OCI-LY7 (cell line): ENCODE measurements at regions not wholly inside any gene's neighbourhood (a gene's known extent, or its start where the extent isn't known, plus 50 kb on each side); places are given as distances from the start of the nearest gene placed in this dataset.

ENCODE experiments used
- BruUV-seq: library from RNA; stranded (reverse); fragments of 400-500 nt; replicated peaks from 2 replicates; lab custom pipeline; 2021; lab: Mats Ljungman, UMichigan
- CTCF ChIA-PET: fragments of 300-600 bp; sonication (Branson Sonifier 250); formaldehyde crosslinking; loops from one replicate; lab custom pipeline; 2022; ENCODE audit warnings: antibody characterized with exemption; ENCODE audit not compliant: unreplicated experiment; lab: Charles Lee
- POLR2A ChIA-PET: fragments of 300-600 bp; sonication (Branson Sonifier 250); formaldehyde crosslinking; loops from one replicate; lab custom pipeline; 2022; ENCODE audit warnings: antibody characterized with exemption; lab: Charles Lee
- DNase-seq: peaks from one replicate; pipeline ENCODE4 v3.0.0-alpha.2; 2015; ENCODE audit warnings: low spot score
- H2AFZ ChIP-seq: fragments of 200-600 bp; sonication (generic), shearing (Covaris generic); 2 replicates; pipeline ENCODE4 v1.6.1; 2014; ENCODE audit warnings: mild to moderate bottlenecking, antibody characterized with exemption, low read length, moderate library complexity
- H3K27ac ChIP-seq: fragments of 200-600 bp; sonication (generic); 2 replicates; pipeline ENCODE4 v1.5.1; 2014; ENCODE audit warnings: mixed run types, low read depth, mild to moderate bottlenecking, moderate library complexity, low read length, inconsistent platforms; ENCODE audit not compliant: poor library complexity, severe bottlenecking
- H3K36me3 ChIP-seq: fragments of 200-600 bp; sonication (generic); 2 replicates; pipeline ENCODE4 v1.6.1; 2014; ENCODE audit warnings: mild to moderate bottlenecking, antibody characterized with exemption, low read length, moderate library complexity, mixed read lengths; ENCODE audit not compliant: insufficient read depth
- H3K4me1 ChIP-seq: fragments of 200-600 bp; sonication (generic); 2 replicates; pipeline ENCODE4 v1.5.1; 2014; ENCODE audit warnings: mild to moderate bottlenecking, low read length; ENCODE audit not compliant: insufficient read depth, poor library complexity, severe bottlenecking
- H3K4me2 ChIP-seq: fragments of 200-600 bp; sonication (generic); 2 replicates; pipeline ENCODE4 v1.6.1; 2014; ENCODE audit warnings: mild to moderate bottlenecking, low read length
- H3K4me3 ChIP-seq: fragments of 200-600 bp; sonication (generic); 2 replicates; pipeline ENCODE4 v1.5.1; 2014; ENCODE audit warnings: mild to moderate bottlenecking, low read depth, low read length; ENCODE audit not compliant: poor library complexity, severe bottlenecking
- H3K79me2 ChIP-seq: fragments of 200-600 bp; sonication (generic); 2 replicates; pipeline ENCODE4 v1.6.1; 2016; ENCODE audit warnings: low read depth, mild to moderate bottlenecking, low read length, moderate library complexity, mixed read lengths; ENCODE audit not compliant: insufficient read depth
- H3K9me2 ChIP-seq: fragments of 200-600 bp; sonication (generic); 2 replicates; pipeline ENCODE4 v1.6.1; 2016; ENCODE audit warnings: mild to moderate bottlenecking, low read length, mixed read lengths; ENCODE audit not compliant: insufficient read depth
- H3K9me3 ChIP-seq: fragments of 200-600 bp; sonication (generic); 2 replicates; pipeline ENCODE4 v1.6.1; 2014; ENCODE audit warnings: mild to moderate bottlenecking, mixed run types, low read length, mixed read lengths
- H4K20me1 ChIP-seq: fragments of 200-600 bp; sonication (generic); 2 replicates; pipeline ENCODE4 v1.6.1; 2014; ENCODE audit warnings: mild to moderate bottlenecking, antibody characterized with exemption, low read length, moderate library complexity, mixed read lengths; ENCODE audit not compliant: insufficient read depth
- CTCF ChIP-seq: fragments of 200-600 bp; sonication (generic); conservative IDR thresholded peaks from 2 replicates; pipeline ENCODE4 v1.5.1; 2014; ENCODE audit warnings: mild to moderate bottlenecking, antibody characterized with exemption, low read length, moderate library complexity, mixed read lengths
- EZH2phosphoT487 ChIP-seq: fragments of 200-600 bp; sonication (generic); IDR thresholded peaks from 2 replicates; pipeline ENCODE4 v1.6.1; 2018; ENCODE audit warnings: low read depth, borderline replicate concordance, mild to moderate bottlenecking, mixed run types, antibody characterized with exemption, low read length, moderate library complexity, mixed read lengths
- intact Hi-C: fragments of 100-400 bp; cut with micrococcal nuclease; formaldehyde crosslinking; loops from one replicate; pipeline ENCODE4 v1.10.0; 2022; ENCODE audit not compliant: unreplicated experiment

DNA sequence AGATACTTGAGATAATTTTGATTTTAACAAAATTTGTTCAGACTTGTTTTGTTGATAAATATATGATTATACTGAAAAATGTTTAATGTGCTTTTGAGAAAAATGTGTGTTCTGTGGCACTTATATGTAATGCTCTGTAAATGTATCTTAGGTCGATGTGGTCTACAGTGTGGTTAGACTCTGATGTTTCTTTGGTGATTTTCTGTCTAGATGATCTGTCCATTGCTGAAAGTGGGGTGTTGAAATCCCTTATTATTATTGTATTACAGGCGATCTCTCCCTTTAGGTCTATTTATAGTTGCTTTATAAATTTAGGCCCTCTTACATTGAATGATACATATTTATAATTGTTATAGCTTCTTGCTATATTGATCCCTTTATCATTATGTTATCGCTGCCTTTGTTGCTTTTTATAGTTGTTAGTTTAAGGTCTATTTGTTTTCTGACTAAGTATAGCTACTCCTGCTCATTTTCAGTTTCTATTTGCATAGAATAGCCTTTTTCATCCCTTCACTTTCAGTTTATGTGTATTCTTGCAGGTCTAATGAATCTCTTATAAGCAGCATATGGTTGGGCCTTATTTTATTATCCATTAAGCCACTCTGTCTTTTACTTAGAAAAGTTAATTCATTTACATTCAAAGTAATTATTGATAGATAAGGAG lies 124.3 kb downstream of the MRPS30 start:
- no peak for TF ChIP-seq EZH2phosphoT487
- no peak for TF ChIP-seq CTCF
- DNase-seq = no peak
- Histone ChIP-seq H3K9me2 (no peaks in the 10 kb centered on the region), H3K36me3 (no peaks in the 10 kb centered on the region), H2AFZ (no peak overlapping the region), H3K4me3 (no peak overlapping the region), H4K20me1 (no peaks in the 10 kb centered on the region), H3K4me1 (no peaks in the 10 kb centered on the region), H3K9me3 (no peaks in the 10 kb centered on the region), H3K4me2 (no peak overlapping the region), H3K27ac (no peak overlapping the region), H3K79me2 (no peaks in the 10 kb centered on the region)
- POLR2A ChIA-PET = interaction anchor here (0.7 kb wide), 1 partner anchor 25 kb away, joined by 4 read pairs; no protein-coding TSS in a partner anchor
- BruUV-seq = no TSS peak
- CTCF ChIA-PET = no interaction called here
- intact Hi-C loops = no loop called here

DNA sequence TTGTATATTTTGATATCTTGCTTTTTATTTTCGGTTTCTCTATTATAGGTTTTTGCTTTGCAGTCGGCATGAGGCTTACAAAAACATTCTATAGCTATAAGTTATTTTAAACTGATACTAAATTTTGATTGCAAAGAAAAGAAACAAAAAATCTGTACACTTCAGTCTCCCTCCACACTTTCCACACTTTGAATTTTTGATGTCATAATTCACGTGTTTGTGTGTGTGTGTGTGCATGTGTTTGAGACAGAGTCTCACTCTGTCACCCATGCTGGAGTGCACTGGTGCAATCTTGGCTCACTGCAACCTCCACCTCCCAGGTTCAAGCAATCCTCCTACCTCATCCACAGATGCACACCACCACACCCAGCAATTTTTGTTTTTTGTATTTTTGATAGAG lies 124.9 kb downstream of the MRPS30 start:
- Histone ChIP-seq H3K36me3 (no peaks in the 10 kb centered on the region), H4K20me1 (no peaks in the 10 kb centered on the region), H3K9me2 (no peaks in the 10 kb centered on the region), H3K27ac (no peak overlapping the region), H3K4me1 (no peaks in the 10 kb centered on the region), H3K4me3 (no peak overlapping the region), H3K9me3 (no peaks in the 10 kb centered on the region), H3K79me2 (no peaks in the 10 kb centered on the region), H2AFZ (no peak overlapping the region), H3K4me2 (no peak overlapping the region)
- DNase-seq = no peak
- POLR2A ChIA-PET = no interaction called here
- intact Hi-C loops = no loop called here
- TF ChIP-seq EZH2phosphoT487 = no peak
- TF ChIP-seq CTCF = no peak
- no TSS peak for BruUV-seq
- CTCF ChIA-PET = no interaction called here

- ChIA-PET POLR2A (no interaction called here), CTCF (no interaction called here)
- intact Hi-C loops = no loop called here
- Histone ChIP-seq H3K79me2 (no peaks in the 10 kb centered on the region), H3K4me3 (no peak overlapping the region), H3K4me2 (no peak overlapping the region), H3K27ac (no peak overlapping the region), H2AFZ (no peak overlapping the region), H3K9me3 (no peaks in the 10 kb centered on the region), H3K36me3 (no peaks in the 10 kb centered on the region), H4K20me1 (no peaks in the 10 kb centered on the region), H3K4me1 (no peaks in the 10 kb centered on the region), H3K9me2 (no peaks in the 10 kb centered on the region)
- 0 out of 2 replicates have a peak, but pooled peaks have one; percentile 31 for TF ChIP-seq CTCF
- no peak for TF ChIP-seq EZH2phosphoT487
- DNase-seq = no peak
- BruUV-seq = no TSS peak
Measured at GRCh38 chr5:44935262-44935661, 126.5 kb downstream of the MRPS30 start.
